ENCODE measurements at regions not wholly inside any gene's neighbourhood (a gene's known extent, or its start where the extent isn't known, plus 50 kb on each side); places are given as distances from the start of the nearest gene placed in this dataset.

DNA sequence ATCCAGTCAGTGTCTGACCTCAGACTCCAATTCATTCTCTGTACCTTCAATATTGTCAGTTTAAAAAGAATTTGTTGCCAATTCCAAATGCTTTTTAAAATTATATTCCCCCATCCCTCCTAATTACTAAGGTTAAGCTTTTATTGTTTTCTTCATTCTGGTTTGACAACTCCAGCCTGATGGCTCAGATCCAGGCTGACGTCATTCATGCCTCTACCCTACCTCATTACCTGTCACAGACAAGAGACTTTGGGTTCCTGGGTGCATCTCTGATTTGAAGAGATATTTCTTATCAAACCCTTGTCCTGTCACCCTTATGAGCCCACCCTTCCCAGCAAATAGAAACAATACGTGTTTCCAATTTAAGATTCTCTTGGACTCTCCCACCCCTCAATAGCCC, 300.2 kb upstream of the CLNK start:
- no peak overlapping the region for H3K4ac ChIP-seq (replicated peaks; ENCODE audit: insufficient read length, low read depth, low read length)
- H3K18ac ChIP-seq (ENCODE audit: extremely low read depth, low read length) = no peak overlapping the region
- no peak overlapping the region for H2BK5ac ChIP-seq (ENCODE audit: low read depth, low read length)
- no peaks in the 10 kb centered on the region for H3K36me3 ChIP-seq (ENCODE audit: control insufficient read depth in 2 of 4, insufficient read depth in 4 of 4, low read length in 3 of 4)
- no peak overlapping the region for H3K14ac ChIP-seq (ENCODE audit: insufficient read length)
- no peak overlapping the region for H3K4me2 ChIP-seq (ENCODE audit: insufficient read depth in 1 of 2, low read depth in 2 of 2, low read length in 2 of 2)
- DNase-seq (ENCODE audit: low read depth in 1 of 2, low spot score in 2 of 2) (no peak), FAIRE-seq (no peak)
- no peaks in the 10 kb centered on the region for H3K79me1 ChIP-seq (ENCODE audit: low read depth, low read length)
- H3K9me3 ChIP-seq (ENCODE audit: insufficient read depth in 2 of 2, low read depth in 1 of 2, low read length in 1 of 2) = no peaks in the 10 kb centered on the region
- CTCF ChIA-PET (ENCODE audit: partially characterized antibody) = no interaction called here
- H4K20me1 ChIP-seq (replicated peaks in 1 of 2; ENCODE audit: control insufficient read depth in 1 of 2, insufficient read depth in 2 of 2, low read length in 2 of 2) = no peaks in the 10 kb centered on the region
- no peak overlapping the region for H4K5ac ChIP-seq (ENCODE audit: insufficient read length, low read depth, low read length)
- H4K91ac ChIP-seq (replicated peaks; ENCODE audit: insufficient read length, low read length) = no peak overlapping the region
- no peak overlapping the region for H4K8ac ChIP-seq (ENCODE audit: extremely low read depth, insufficient read depth, low read length)
- no peak overlapping the region for H2BK15ac ChIP-seq (ENCODE audit: low read length)
- H2AK5ac ChIP-seq (ENCODE audit: low read depth, low read length) = no peak overlapping the region
- H3K27me3 ChIP-seq (replicated peaks in 1 of 4; ENCODE audit: control insufficient read depth in 3 of 4, extremely low read depth in 1 of 4, insufficient read depth in 3 of 4, low read length in 3 of 4) = peaks cover 3 to 25% (median 20%) of the 10 kb centered on the region in 4 experiments
- no peak overlapping the region for H3K9ac ChIP-seq (replicated peaks in 1 of 4; ENCODE audit: extremely low read depth in 1 of 4, low read depth in 3 of 4, low read length in 3 of 4)
- H3K23me2 ChIP-seq (ENCODE audit: low read depth, low read length) = no peaks in the 10 kb centered on the region; the same call in 1 of the 2 replicates
- peaks cover 3 to 11% (median 8%) of the 10 kb centered on the region in 4 experiments for H3K4me1 ChIP-seq (replicated peaks in 1 of 4; ENCODE audit: control insufficient read depth in 3 of 4, insufficient read depth in 4 of 4, low read length in 3 of 4)
- no peak overlapping the region for H3K23ac ChIP-seq (ENCODE audit: insufficient read length)
- 83% methylated on average over 2 of the region's 2 CpGs; no CpG with 5 or more reads in 1 of the 2 experiments for WGBS, 2 experiments (ENCODE audit: extremely low coverage in 1 of 2, insufficient coverage in 1 of 2, insufficient read length in 1 of 2, insufficient replicate concordance in 2 of 2, low coverage in 1 of 2, low lambda C conversion rate in 2 of 2, missing lambda C conversion rate in 1 of 2)
- H2BK20ac ChIP-seq (ENCODE audit: low read length) = no peak overlapping the region
- no peak for TF ChIP-seq CTBP2 (IDR thresholded peaks at IDR 0.05; ENCODE audit: borderline replicate concordance, insufficient read depth, insufficient read length, low read length)
- TF ChIP-seq ZNF274 (IDR thresholded peaks at IDR 0.05; ENCODE audit: borderline replicate concordance, extremely low read depth, low read length) = no peak
- no peak for TF ChIP-seq PHF8 (conservative IDR thresholded peaks at IDR 0.05; ENCODE audit: low read depth, low read length)
- TF ChIP-seq, protein P1, sequence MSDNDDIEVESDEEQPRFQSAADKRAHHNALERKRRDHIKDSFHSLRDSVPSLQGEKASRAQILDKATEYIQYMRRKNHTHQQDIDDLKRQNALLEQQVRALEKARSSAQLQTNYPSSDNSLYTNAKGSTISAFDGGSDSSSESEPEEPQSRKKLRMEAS (IDR thresholded peaks at IDR 0.05) = no peak
- no peak for TF ChIP-seq CREB1 (IDR thresholded peaks at IDR 0.05)
- no peak for TF ChIP-seq EP300 (IDR thresholded peaks at IDR 0.05; ENCODE audit: borderline replicate concordance in 1 of 2, low read depth in 2 of 2, low read length in 2 of 2)
- TF ChIP-seq RAD21 (IDR thresholded peaks at IDR 0.05 in 1 of 2, conservative IDR thresholded peaks at IDR 0.05 in 1 of 2; ENCODE audit: low read depth in 2 of 2, low read length in 2 of 2) = no peak
- TF ChIP-seq ASH2L (IDR thresholded peaks at IDR 0.05; ENCODE audit: low read length) = no peak
- TF ChIP-seq GTF2F1 (IDR thresholded peaks at IDR 0.05; ENCODE audit: borderline replicate concordance, low read depth, low read length) = no peak
- TF ChIP-seq MAFK (IDR thresholded peaks at IDR 0.05; ENCODE audit: low read depth, low read length) = no peak
- TF ChIP-seq TAF7 (optimal IDR thresholded peaks at IDR 0.05; ENCODE audit: borderline replicate concordance, low read depth, low read length) = no peak
- H3K27ac ChIP-seq (ENCODE audit: low read depth, low read length) = no peak overlapping the region
- H3K4me3 ChIP-seq (ENCODE audit: extremely low read depth in 1 of 4, insufficient read depth in 2 of 4, low read depth in 3 of 4, low read length in 4 of 4) = no peak overlapping the region
- H2BK120ac ChIP-seq (replicated peaks; ENCODE audit: low read depth, low read length) = no peak overlapping the region
- H3K56ac ChIP-seq (replicated peaks; ENCODE audit: insufficient read length, low read depth, low read length) = no peak overlapping the region
- H2BK12ac ChIP-seq (ENCODE audit: low read depth, low read length) = no peak overlapping the region
- no peak overlapping the region for H2AFZ ChIP-seq (ENCODE audit: low read length)
- POLR2A ChIA-PET (ENCODE audit: partially characterized antibody) = no interaction called here
- H3K79me2 ChIP-seq (ENCODE audit: control insufficient read depth in 1 of 2, insufficient read depth in 2 of 2, low read length in 2 of 2) = no peaks in the 10 kb centered on the region

Data from H1 (cell line).